Large intestine (tissue), 3 donors: ENCODE measurements at regions not wholly inside any gene's neighbourhood (a gene's known extent, or its start where the extent isn't known, plus 50 kb on each side); places are given as distances from the start of the nearest gene placed in this dataset.

Source experiments
- DNase-seq, 2 donors: peaks; one replicate each; pipeline versions ENCODE4 v3.0.0 to v3.0.0-alpha.2; 2013
- H3K27ac ChIP-seq: one replicate; pipeline ENCODE4 v1.5.1; 2013; ENCODE audit warnings: low read length
- H3K27me3 ChIP-seq: 2 replicates; pipeline ENCODE4 v1.6.1; 2013; ENCODE audit warnings: low read length; ENCODE audit not compliant: control insufficient read depth, insufficient read depth
- H3K36me3 ChIP-seq: 2 replicates; pipeline ENCODE4 v1.6.1; 2013; ENCODE audit warnings: low read length; ENCODE audit not compliant: control insufficient read depth, insufficient read depth
- H3K4me1 ChIP-seq: one replicate; pipeline ENCODE4 v1.6.1; 2013; ENCODE audit warnings: low read length; ENCODE audit not compliant: control insufficient read depth, insufficient read depth
- H3K4me3 ChIP-seq: one replicate; pipeline ENCODE4 v1.5.1; 2013; ENCODE audit warnings: low read length
- H3K9me3 ChIP-seq: one replicate; pipeline ENCODE4 v1.6.1; 2013; ENCODE audit warnings: mild to moderate bottlenecking, low read depth, low read length, moderate library complexity; ENCODE audit not compliant: control insufficient read depth
- WGBS: methylation state at CpG from one replicate; pipeline ENCODE4 v1.1.5; 2013; ENCODE audit warnings: low lambda C conversion rate; ENCODE audit not compliant: insufficient coverage; 5-methylcytosine and 5-hydroxymethylcytosine counted together

- no peaks in the 10 kb centered on the region for H3K9me3 ChIP-seq
- no peaks in the 10 kb centered on the region for H3K27me3 ChIP-seq
- H3K4me1 ChIP-seq = no peaks in the 10 kb centered on the region
- H3K4me3 ChIP-seq = no peak overlapping the region
- 75% methylated on average over 1 of the region's 3 CpGs for whole genome bisulfite sequencing
- H3K36me3 ChIP-seq = no peaks in the 10 kb centered on the region
- no peak overlapping the region for H3K27ac ChIP-seq
- no peak for DNase-seq
Measured at GRCh38 chr6:93819189-93819588, 399.8 kb upstream of the EPHA7 start.

GRCh38 chr6:93817937-93818336 is 398.6 kb upstream of the EPHA7 start:
- Histone ChIP-seq H3K4me3 (no peak overlapping the region), H3K36me3 (no peaks in the 10 kb centered on the region), H3K4me1 (no peaks in the 10 kb centered on the region), H3K27me3 (no peaks in the 10 kb centered on the region), H3K9me3 (no peaks in the 10 kb centered on the region), H3K27ac (no peak overlapping the region)
- DNase-seq = no peak

- H3K27ac ChIP-seq = no peak overlapping the region
- H3K9me3 ChIP-seq = no peaks in the 10 kb centered on the region
- H3K36me3 ChIP-seq = no peaks in the 10 kb centered on the region
- H3K4me1 ChIP-seq = no peaks in the 10 kb centered on the region
- no peak overlapping the region for H3K4me3 ChIP-seq
- H3K27me3 ChIP-seq = no peaks in the 10 kb centered on the region
- DNase-seq = no peak
- WGBS = 100% methylated on average over 1 of the region's 4 CpGs
Measured at GRCh38 chr6:93806409-93807270, 387.3 kb upstream of the EPHA7 start.

GRCh38 chr6:93801101-93801847 is 381.9 kb upstream of the EPHA7 start:
- H3K4me3 ChIP-seq = no peak overlapping the region
- DNase-seq = no peak
- H3K36me3 ChIP-seq = no peaks in the 10 kb centered on the region
- no peaks in the 10 kb centered on the region for H3K27me3 ChIP-seq
- no peak overlapping the region for H3K27ac ChIP-seq
- WGBS = 100% methylated on average over 2 of the region's 2 CpGs
- H3K9me3 ChIP-seq = no peaks in the 10 kb centered on the region
- no peaks in the 10 kb centered on the region for H3K4me1 ChIP-seq

DNA sequence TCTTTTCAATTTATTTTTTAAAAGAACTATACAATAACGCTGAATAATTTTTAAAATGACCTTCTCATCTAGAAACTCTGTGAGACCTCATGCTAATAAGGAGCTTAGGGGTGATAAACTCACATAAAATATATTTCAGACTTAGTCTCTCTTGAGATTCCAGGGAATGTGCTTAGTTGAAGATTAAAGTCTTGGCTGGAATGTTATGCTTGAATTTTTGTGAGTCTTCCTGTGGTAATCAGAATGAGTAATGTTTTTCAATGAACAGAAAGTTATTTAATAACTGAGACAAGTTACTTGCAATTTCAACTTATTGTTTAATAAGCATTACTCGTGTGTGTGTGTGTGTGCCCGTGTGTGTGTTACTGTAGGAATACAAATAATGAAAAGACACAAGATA is 379.9 kb upstream of the EPHA7 start:
- Histone ChIP-seq H3K27me3 (no peaks in the 10 kb centered on the region), H3K4me1 (no peaks in the 10 kb centered on the region), H3K36me3 (no peaks in the 10 kb centered on the region), H3K4me3 (no peak overlapping the region), H3K27ac (no peak overlapping the region), H3K9me3 (no peaks in the 10 kb centered on the region)
- WGBS = 63% methylated on average over 1 of the region's 3 CpGs
- no peak for DNase-seq

DNA sequence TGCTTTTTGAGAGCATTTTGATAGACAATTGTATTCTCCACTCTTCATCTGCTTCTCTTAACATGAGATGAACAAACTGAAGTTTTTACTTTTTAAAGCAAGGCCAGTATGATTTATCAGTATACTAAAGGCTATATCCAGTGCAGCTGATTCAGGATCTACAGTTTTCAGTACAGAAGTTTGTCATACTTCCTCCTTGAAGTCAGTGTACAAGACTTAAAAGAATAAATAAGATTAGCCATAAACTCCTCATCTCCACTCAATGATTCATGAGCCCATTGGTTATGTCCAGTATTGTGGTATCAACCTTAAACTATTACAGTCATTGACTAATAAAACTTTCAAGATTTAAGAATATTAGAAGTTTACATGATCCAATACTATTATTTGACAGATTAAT is 374.8 kb upstream of the EPHA7 start:
- DNase-seq = no peak
- H3K27me3 ChIP-seq = no peaks in the 10 kb centered on the region
- no peaks in the 10 kb centered on the region for H3K4me1 ChIP-seq
- no peaks in the 10 kb centered on the region for H3K36me3 ChIP-seq
- H3K9me3 ChIP-seq = no peaks in the 10 kb centered on the region
- no peak overlapping the region for H3K4me3 ChIP-seq
- no peak overlapping the region for H3K27ac ChIP-seq

DNA sequence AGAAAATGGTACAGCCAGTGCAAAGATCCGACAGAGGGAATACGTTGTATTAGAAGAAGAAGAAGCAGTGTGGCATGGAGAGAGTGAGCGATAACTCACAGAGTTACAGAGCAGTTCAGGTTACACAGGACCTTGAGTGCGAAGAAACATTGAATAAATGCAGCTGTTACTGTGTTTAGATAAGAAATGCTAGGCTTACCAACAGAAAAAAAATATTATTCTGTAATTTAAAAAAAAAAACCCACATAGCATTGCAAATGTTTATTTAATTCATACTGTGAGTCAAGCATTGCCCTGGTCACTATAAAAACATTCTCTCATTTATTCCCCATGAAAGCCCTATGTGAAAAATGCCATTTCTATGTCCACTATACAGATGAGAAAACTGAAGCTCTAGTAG is 373.4 kb upstream of the EPHA7 start:
- no peak overlapping the region for H3K4me3 ChIP-seq
- no peak for DNase-seq
- 85% methylated on average over 4 of the region's 4 CpGs for WGBS
- no peaks in the 10 kb centered on the region for H3K27me3 ChIP-seq
- no peaks in the 10 kb centered on the region for H3K9me3 ChIP-seq
- H3K36me3 ChIP-seq = no peaks in the 10 kb centered on the region
- H3K27ac ChIP-seq = no peak overlapping the region
- H3K4me1 ChIP-seq = no peaks in the 10 kb centered on the region

DNA sequence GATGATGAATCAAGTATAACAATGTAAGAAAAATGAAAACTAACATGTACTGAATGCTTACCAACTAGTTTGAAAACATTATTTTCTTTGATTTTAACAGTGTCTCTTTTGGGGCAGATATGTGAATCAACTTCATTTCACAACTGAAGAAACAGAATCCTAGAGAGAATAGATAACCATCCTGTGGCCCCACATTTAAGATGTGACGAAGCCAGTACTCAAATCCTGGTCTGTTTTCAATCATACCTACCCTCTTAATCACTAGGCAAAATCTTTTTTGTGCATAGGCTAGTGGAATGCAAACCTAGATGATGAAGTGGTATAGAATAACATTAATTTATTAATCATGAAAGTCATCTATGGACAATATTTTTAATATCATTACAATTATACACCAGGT is 371.6 kb upstream of the EPHA7 start:
- no peak overlapping the region for H3K27ac ChIP-seq
- H3K36me3 ChIP-seq = no peaks in the 10 kb centered on the region
- H3K9me3 ChIP-seq = no peaks in the 10 kb centered on the region
- no peaks in the 10 kb centered on the region for H3K27me3 ChIP-seq
- no peaks in the 10 kb centered on the region for H3K4me1 ChIP-seq
- no peak for DNase-seq
- 80% methylated on average over 1 of the region's 1 CpG for WGBS
- no peak overlapping the region for H3K4me3 ChIP-seq

- 89% methylated on average over 1 of the region's 2 CpGs for WGBS
- Histone ChIP-seq H3K4me1 (no peaks in the 10 kb centered on the region), H3K9me3 (no peaks in the 10 kb centered on the region), H3K36me3 (no peaks in the 10 kb centered on the region), H3K4me3 (no peak overlapping the region), H3K27ac (no peak overlapping the region), H3K27me3 (no peaks in the 10 kb centered on the region)
- no peak for DNase-seq
Measured at GRCh38 chr6:93789532-93789931, 370.2 kb upstream of the EPHA7 start.

GRCh38 chr6:93787841-93788240 is 368.5 kb upstream of the EPHA7 start:
- H3K4me1 ChIP-seq = no peaks in the 10 kb centered on the region
- 100% methylated on average over 2 of the region's 3 CpGs for WGBS
- no peaks in the 10 kb centered on the region for H3K36me3 ChIP-seq
- H3K4me3 ChIP-seq = no peak overlapping the region
- H3K9me3 ChIP-seq = no peaks in the 10 kb centered on the region
- H3K27ac ChIP-seq = no peak overlapping the region
- H3K27me3 ChIP-seq = no peaks in the 10 kb centered on the region
- DNase-seq = no peak
